GM12878 (cell line): ENCODE measurements at regions not wholly inside any gene's neighbourhood (a gene's known extent, or its start where the extent isn't known, plus 50 kb on each side); places are given as distances from the start of the nearest gene placed in this dataset.

Source experiments
- ATAC-seq: fragments of 200-7000 bp; cut with Tn5 transposase; 3 replicates; pipeline ENCODE4 v1.9.1; 2020; ENCODE audit warnings: mild to moderate bottlenecking, moderate library complexity
- BruUV-seq: library from RNA; stranded (reverse); fragments of 400-500 nt; replicated peaks from 2 replicates; lab custom pipeline; 2021; lab: Mats Ljungman, UMichigan
- CTCF ChIA-PET: fragments of 300-600 bp; sonication (Branson Sonifier 250); formaldehyde crosslinking; extraction: SDS; loops from one replicate; lab custom pipeline; 2021; ENCODE audit warnings: inconsistent platforms; lab: Yijun Ruan, JAX
- POLR2A ChIA-PET: fragments of 350-600 bp; formaldehyde crosslinking; extraction: SDS; loops from one replicate; lab custom pipeline; 2021; ENCODE audit warnings: inconsistent platforms; lab: Charles Lee
- RAD21 ChIA-PET: fragments of 300-600 bp; sonication (Branson Sonifier 250); formaldehyde crosslinking; loops from one replicate; lab custom pipeline; 2023; ENCODE audit warnings: antibody characterized with exemption; ENCODE audit not compliant: unreplicated experiment; lab: Charles Lee
- SMC1A ChIA-PET: fragments of 300-600 bp; sonication (Branson Sonifier 250); formaldehyde crosslinking; loops from one replicate; lab custom pipeline; 2023; ENCODE audit not compliant: unreplicated experiment, uncharacterized antibody; lab: Charles Lee
- DNase-seq: peaks from one replicate; pipeline ENCODE4 v3.0.0-alpha.2; 2011; ENCODE audit warnings: low read depth, low spot score
- FAIRE-seq: peaks from 3 replicates; lab custom pipeline; 2011; peaks lifted over from hg19 to GRCh38; lab: Jason Lieb, UNC
- H2AFZ ChIP-seq: 2 replicates; pipeline ENCODE4 v1.6.0; 2011; ENCODE audit warnings: low read depth, low read length, control low read depth; ENCODE audit not compliant: control insufficient read depth
- H3K27ac ChIP-seq: 2 replicates; pipeline ENCODE4 v1.5.1; 2011; ENCODE audit warnings: control low read depth; ENCODE audit not compliant: control insufficient read depth, insufficient read depth
- H3K27me3 ChIP-seq, 2 experiments: replicated peaks in 1 of 2; 2 replicates each; pipeline versions ENCODE4 v1.6.0 to v1.6.1; 2011; ENCODE audit warnings: low read length in 1 of 2; ENCODE audit not compliant: control insufficient read depth in 2 of 2, insufficient read depth in 2 of 2
- H3K36me3 ChIP-seq, 2 experiments: 2 replicates each; pipeline ENCODE4 v1.5.1; 2011; ENCODE audit warnings: low read length in 1 of 2; ENCODE audit not compliant: control insufficient read depth in 2 of 2, insufficient read depth in 2 of 2
- H3K4me1 ChIP-seq: 2 replicates; pipeline ENCODE4 v1.6.1; 2011; ENCODE audit warnings: mild to moderate bottlenecking, low read length, moderate library complexity, mixed read lengths; ENCODE audit not compliant: control insufficient read depth, insufficient read depth
- H3K4me2 ChIP-seq: 2 replicates; pipeline ENCODE4 v1.6.0; 2011; ENCODE audit warnings: control low read depth; ENCODE audit not compliant: control insufficient read depth, insufficient read depth
- H3K4me3 ChIP-seq: fragments of 200-600 bp; sonication (generic); 2 replicates; pipeline ENCODE4 v1.5.1; 2016
- H3K79me2 ChIP-seq: 2 replicates; pipeline ENCODE4 v1.6.0; 2011; ENCODE audit warnings: low read length; ENCODE audit not compliant: control insufficient read depth, insufficient read depth
- H3K9ac ChIP-seq: 2 replicates; pipeline ENCODE4 v1.8.0; 2011; ENCODE audit warnings: low read length, control low read depth, mixed read lengths; ENCODE audit not compliant: control insufficient read depth, insufficient read depth
- H3K9me3 ChIP-seq: replicated peaks from 3 replicates; pipeline ENCODE4 v1.5.1; 2011; ENCODE audit warnings: mild to moderate bottlenecking, low read length; ENCODE audit not compliant: control insufficient read depth, insufficient read depth
- H4K20me1 ChIP-seq: 2 replicates; pipeline ENCODE4 v1.6.0; 2011; ENCODE audit not compliant: control insufficient read depth, insufficient read depth
- BCL3 ChIP-seq: IDR thresholded peaks from 2 replicates; pipeline ENCODE4 v1.6.1; 2011; ENCODE audit warnings: borderline replicate concordance, low read depth, mild to moderate bottlenecking, moderate library complexity, low read length; ENCODE audit not compliant: insufficient read depth, poor library complexity, severe bottlenecking
- BHLHE40 ChIP-seq, 2 experiments: fragments of 450-650 bp in 1 of 2; IDR thresholded peaks; 2 replicates each; pipeline ENCODE4 v1.6.1; 2011 to 2017; ENCODE audit warnings: low read depth in 2 of 2, borderline replicate concordance in 1 of 2, improper control_type of control experiment in 1 of 2, low read length in 1 of 2, mild to moderate bottlenecking in 1 of 2
- FOXK2 ChIP-seq: fragments of 450-650 bp; IDR thresholded peaks from 2 replicates; pipeline ENCODE4 v1.6.1; 2017; ENCODE audit warnings: mild to moderate bottlenecking, moderate library complexity
- HSF1 ChIP-seq: fragments of 150-350 bp; IDR thresholded peaks from 2 replicates; pipeline ENCODE4 v1.6.1; 2014; ENCODE audit warnings: mild to moderate bottlenecking, low read depth, low read length
- IRF5 ChIP-seq: fragments of 450-650 bp; IDR thresholded peaks from 2 replicates; pipeline ENCODE4 v1.6.1; 2017; ENCODE audit warnings: borderline replicate concordance
- KDM1A ChIP-seq: fragments of 200-600 bp; sonication (generic); IDR thresholded peaks from 2 replicates; pipeline ENCODE4 v1.6.1; 2016; ENCODE audit warnings: borderline replicate concordance
- KLF5 ChIP-seq: fragments of 450-650 bp; IDR thresholded peaks from 2 replicates; pipeline ENCODE4 v1.6.1; 2014; ENCODE audit warnings: mild to moderate bottlenecking; ENCODE audit not compliant: partially characterized antibody
- LARP7 ChIP-seq: fragments of 450-650 bp; IDR thresholded peaks from 2 replicates; pipeline ENCODE4 v1.6.1; 2017; ENCODE audit warnings: mild to moderate bottlenecking
- POU2F2 ChIP-seq: IDR thresholded peaks from 3 replicates; pipeline ENCODE4 v1.6.1; 2011; ENCODE audit warnings: low read depth, mild to moderate bottlenecking, low read length, borderline replicate concordance
- PRDM15 ChIP-seq: fragments of 450-650 bp; formaldehyde crosslinking; IDR thresholded peaks from 2 replicates; pipeline ENCODE4 v1.4.0; 2020; ENCODE audit warnings: mild to moderate bottlenecking, moderate library complexity
- SREBF1 ChIP-seq: IDR thresholded peaks from 2 replicates; pipeline ENCODE4 v1.6.1; 2012; ENCODE audit warnings: mild to moderate bottlenecking, low read length
- STAT1 ChIP-seq: fragments of 450-650 bp; conservative IDR thresholded peaks from 2 replicates; pipeline ENCODE4 v1.6.1; 2014; ENCODE audit warnings: antibody characterized with exemption, mild to moderate bottlenecking
- SUPT20H ChIP-seq: IDR thresholded peaks from 2 replicates; pipeline ENCODE4 v1.6.1; 2011; ENCODE audit warnings: low read depth, mild to moderate bottlenecking, low read length, moderate library complexity, borderline replicate concordance; ENCODE audit not compliant: control insufficient read depth
- WGBS: methylation state at CpG from one replicate; pipeline ENCODE4 v1.1.6; 2016; ENCODE audit warnings: low lambda C conversion rate; ENCODE audit not compliant: insufficient replicate concordance, insufficient coverage; ENCODE audit errors: missing lambda C conversion rate; 5-methylcytosine and 5-hydroxymethylcytosine counted together
- in situ Hi-C: fragments of 300-500 bp; cut with MboI; formaldehyde crosslinking; loops from 9 replicates; pipeline ENCODE4 v1.14.3; 2018; ENCODE audit warnings: mixed read lengths
- intact Hi-C: fragments of 100-400 bp; cut with micrococcal nuclease; formaldehyde crosslinking; loops from one replicate; pipeline ENCODE4 v1.14.2; 2022; ENCODE audit not compliant: unreplicated experiment

GRCh38 chr1:177865807-177866206 is 104.1 kb downstream of the SEC16B start:
- ChIA-PET SMC1A (no interaction called here), RAD21 (no interaction called here), POLR2A (no interaction called here), CTCF (no interaction called here)
- Histone ChIP-seq H3K4me3 (no peak overlapping the region), H3K36me3 (no peaks in the 10 kb centered on the region), H3K9ac (no peak overlapping the region), H3K27ac (no peak overlapping the region), H3K4me2 (no peak overlapping the region), H3K79me2 (no peaks in the 10 kb centered on the region), H3K4me1 (no peaks in the 10 kb centered on the region), H3K27me3 (no peaks in the 10 kb centered on the region), H2AFZ (no peak overlapping the region), H4K20me1 (no peaks in the 10 kb centered on the region), H3K9me3 (no peaks in the 10 kb centered on the region)
- intact Hi-C loops = no loop called here
- FAIRE-seq (no peak), ATAC-seq (no peak), DNase-seq (no peak)
- in situ Hi-C loops = no loop called here
- 16% methylated on average over 3 of the region's 3 CpGs for WGBS
- TF ChIP-seq HSF1 = no peak
- TF ChIP-seq SUPT20H = no peak
- TF ChIP-seq STAT1 = no peak
- no peak for TF ChIP-seq LARP7
- TF ChIP-seq KDM1A = no peak
- TF ChIP-seq BCL3 = no peak
- TF ChIP-seq PRDM15 (CRISPR knock-in tag) = no peak
- no peak for TF ChIP-seq FOXK2
- no peak for TF ChIP-seq BHLHE40 (IDR thresholded peaks at IDR 0.05; ENCODE audit: borderline replicate concordance in 1 of 2, low read depth in 2 of 2, low read length in 1 of 2)
- TF ChIP-seq KLF5 = no peak
- TF ChIP-seq POU2F2 = no peak
- no peak for TF ChIP-seq IRF5
- no peak for TF ChIP-seq SREBF1
- no TSS peak for BruUV-seq
